ENCODE measurements at regions not wholly inside any gene's neighbourhood (a gene's known extent, or its start where the extent isn't known, plus 50 kb on each side); places are given as distances from the start of the nearest gene placed in this dataset.

DNA sequence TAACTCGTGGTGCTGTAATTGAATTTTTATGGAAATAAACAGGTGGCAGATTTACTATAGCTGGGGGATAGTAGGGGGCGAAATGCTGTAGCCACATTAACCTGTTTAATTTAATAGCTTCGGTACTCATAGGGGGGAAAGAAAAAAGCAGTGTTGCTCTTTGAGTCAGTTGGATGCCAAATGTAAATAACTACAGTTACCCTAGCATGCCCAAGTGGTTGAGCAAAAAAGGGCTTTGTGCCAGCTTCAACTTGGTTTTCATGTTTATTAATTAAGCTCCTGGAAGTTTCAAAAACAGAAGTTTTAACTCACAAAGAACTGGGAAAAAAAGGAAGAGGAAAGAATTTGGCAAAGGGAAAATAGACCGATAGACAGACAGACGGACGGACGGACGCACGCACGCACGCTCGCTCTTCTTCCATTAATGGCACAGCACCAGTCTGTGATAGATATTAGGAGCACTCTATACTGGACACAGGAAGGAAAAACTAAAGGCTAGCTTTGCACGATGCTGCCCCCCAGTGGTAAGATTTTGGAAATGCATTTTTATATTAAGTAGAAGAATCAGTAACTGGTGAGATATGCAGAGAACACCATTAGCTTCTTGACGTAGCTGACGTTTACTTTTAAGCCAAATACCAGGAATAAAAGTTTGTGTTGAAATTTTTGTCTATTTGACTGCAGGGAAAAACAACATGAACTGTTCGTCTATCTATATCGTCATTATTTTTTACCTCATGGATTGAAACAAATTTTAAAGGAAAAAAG, 151.8 kb downstream of the SLC7A11 start:
- no peak for TF ChIP-seq POLR2AphosphoS5 (IDR thresholded peaks at IDR 0.05; ENCODE audit: low read depth, low read length)
- TF ChIP-seq, protein P1, sequence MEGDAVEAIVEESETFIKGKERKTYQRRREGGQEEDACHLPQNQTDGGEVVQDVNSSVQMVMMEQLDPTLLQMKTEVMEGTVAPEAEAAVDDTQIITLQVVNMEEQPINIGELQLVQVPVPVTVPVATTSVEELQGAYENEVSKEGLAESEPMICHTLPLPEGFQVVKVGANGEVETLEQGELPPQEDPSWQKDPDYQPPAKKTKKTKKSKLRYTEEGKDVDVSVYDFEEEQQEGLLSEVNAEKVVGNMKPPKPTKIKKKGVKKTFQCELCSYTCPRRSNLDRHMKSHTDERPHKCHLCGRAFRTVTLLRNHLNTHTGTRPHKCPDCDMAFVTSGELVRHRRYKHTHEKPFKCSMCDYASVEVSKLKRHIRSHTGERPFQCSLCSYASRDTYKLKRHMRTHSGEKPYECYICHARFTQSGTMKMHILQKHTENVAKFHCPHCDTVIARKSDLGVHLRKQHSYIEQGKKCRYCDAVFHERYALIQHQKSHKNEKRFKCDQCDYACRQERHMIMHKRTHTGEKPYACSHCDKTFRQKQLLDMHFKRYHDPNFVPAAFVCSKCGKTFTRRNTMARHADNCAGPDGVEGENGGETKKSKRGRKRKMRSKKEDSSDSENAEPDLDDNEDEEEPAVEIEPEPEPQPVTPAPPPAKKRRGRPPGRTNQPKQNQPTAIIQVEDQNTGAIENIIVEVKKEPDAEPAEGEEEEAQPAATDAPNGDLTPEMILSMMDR (IDR thresholded peaks at IDR 0.05): peak; percentile 77
- TF ChIP-seq SIN3A (IDR thresholded peaks at IDR 0.05; ENCODE audit: borderline replicate concordance, insufficient read depth, low read depth, low read length): no peak

All from Panc1 (cell line).